Stimulated activated CD4-positive, alpha-beta T cell treated with anti-CD3 and anti-CD28 coated beads, Interleukin-2, amount 100 ng/mL, for 24 hours (primary cell): ENCODE measurements at regions not wholly inside any gene's neighbourhood (a gene's known extent, or its start where the extent isn't known, plus 50 kb on each side); places are given as distances from the start of the nearest gene placed in this dataset.
A peak's percentile ranks its signal among the peaks of the same experiment; 100 is the strongest.

Experiments
- DNase-seq, 2 donors: peaks; one replicate each; pipeline ENCODE4 v3.0.0-alpha.2; 2020

- DNase-seq: no peak
These were observed 319.6 kb upstream of the CLINT1 start for GRCh38 chr5:158178535-158178934.

- DNase-seq: no peak
These were observed 318.2 kb upstream of the CLINT1 start for GRCh38 chr5:158177146-158177545.

GRCh38 chr5:158175934-158176481 is 317.1 kb upstream of the CLINT1 start:
- DNase-seq: no peak

- peak; percentile 53 to 65 for DNase-seq
These were observed 316.2 kb upstream of the CLINT1 start for GRCh38 chr5:158174918-158175851.

- DNase-seq: no peak
These were observed 315.1 kb upstream of the CLINT1 start for GRCh38 chr5:158174026-158174425.

- DNase-seq: no peak
These were observed 313.1 kb upstream of the CLINT1 start for GRCh38 chr5:158172005-158172404.

- DNase-seq: no peak
These were observed 311.6 kb upstream of the CLINT1 start for GRCh38 chr5:158170534-158170933.

- DNase-seq: no peak
These were observed 311.1 kb upstream of the CLINT1 start for GRCh38 chr5:158170060-158170459.

- no peak for DNase-seq
These were observed 307.5 kb upstream of the CLINT1 start for GRCh38 chr5:158166424-158166823.

GRCh38 chr5:158165647-158166046 is 306.7 kb upstream of the CLINT1 start:
- DNase-seq: no peak

- no peak for DNase-seq
These were observed 305.5 kb upstream of the CLINT1 start for GRCh38 chr5:158164296-158165047.

- no peak for DNase-seq
These were observed 304.7 kb upstream of the CLINT1 start for GRCh38 chr5:158163451-158164295.

- DNase-seq: no peak
These were observed 303.6 kb upstream of the CLINT1 start for GRCh38 chr5:158162479-158163034.

GRCh38 chr5:158162026-158162425 is 303.1 kb upstream of the CLINT1 start:
- DNase-seq: no peak

GRCh38 chr5:158159621-158160020 is 300.7 kb upstream of the CLINT1 start:
- no peak for DNase-seq

GRCh38 chr5:158155811-158156505 is 297.0 kb upstream of the CLINT1 start:
- no peak for DNase-seq

GRCh38 chr5:158155067-158155466 is 296.1 kb upstream of the CLINT1 start:
- DNase-seq: no peak

- DNase-seq: no peak
These were observed 295.5 kb upstream of the CLINT1 start for GRCh38 chr5:158154226-158155005.

GRCh38 chr5:158153508-158153907 is 294.6 kb upstream of the CLINT1 start:
- no peak for DNase-seq

GRCh38 chr5:158152136-158152535 is 293.2 kb upstream of the CLINT1 start:
- DNase-seq: no peak

GRCh38 chr5:158147227-158147626 is 288.3 kb upstream of the CLINT1 start:
- DNase-seq: no peak
